ENCODE measurements at regions not wholly inside any gene's neighbourhood (a gene's known extent, or its start where the extent isn't known, plus 50 kb on each side); places are given as distances from the start of the nearest gene placed in this dataset.

- no peak for TF ChIP-seq CTCF (IDR thresholded peaks at IDR 0.05)
- no peak overlapping the region for H3K4me3 ChIP-seq
- no peaks in the 10 kb centered on the region for H3K36me3 ChIP-seq (ENCODE audit: insufficient read depth in 1 of 2, low read depth in 1 of 2)
- peaks cover 6% of the 10 kb centered on the region for H3K9me3 ChIP-seq
- no peaks in the 10 kb centered on the region for H3K27me3 ChIP-seq (ENCODE audit: insufficient read depth in 3 of 3, low read length in 2 of 3)
- no peak for DNase-seq
- no peak for ATAC-seq
- intact Hi-C loops (cut with DNase I): no loop called here
- H3K4me1 ChIP-seq: no peaks in the 10 kb centered on the region
- H3K27ac ChIP-seq: no peak overlapping the region
- WGBS, 3 donors: 51 to 62% (median 62%) methylated on average over 3 of the region's 3 CpGs
These were observed 1001.9 kb upstream of the CDH10 start for GRCh38 chr5:25646421-25647341.

- Histone ChIP-seq H3K36me3 (ENCODE audit: insufficient read depth in 1 of 2, low read depth in 1 of 2) (no peaks in the 10 kb centered on the region), H3K4me3 (no peak overlapping the region), H3K27ac (no peak overlapping the region), H3K9me3 (no peaks in the 10 kb centered on the region), H3K4me1 (no peaks in the 10 kb centered on the region), H3K27me3 (ENCODE audit: insufficient read depth in 3 of 3, low read length in 2 of 3) (no peaks in the 10 kb centered on the region)
- ATAC-seq (no peak), DNase-seq (no peak)
- no peak for TF ChIP-seq CTCF (IDR thresholded peaks at IDR 0.05)
- WGBS, 3 donors: 80 to 91% (median 89%) methylated on average over 2 of the region's 2 CpGs
- intact Hi-C loops (cut with DNase I): no loop called here
These were observed 996.3 kb upstream of the CDH10 start for GRCh38 chr5:25641124-25641523.

GRCh38 chr5:25619273-25619672, 974.5 kb upstream of the CDH10 start:
- Histone ChIP-seq H3K4me3 (no peak overlapping the region), H3K36me3 (ENCODE audit: insufficient read depth in 1 of 2, low read depth in 1 of 2) (no peaks in the 10 kb centered on the region), H3K27me3 (ENCODE audit: insufficient read depth in 3 of 3, low read length in 2 of 3) (no peaks in the 10 kb centered on the region), H3K9me3 (no peaks in the 10 kb centered on the region), H3K4me1 (no peaks in the 10 kb centered on the region), H3K27ac (no peak overlapping the region)
- ATAC-seq: no peak
- DNase-seq: no peak
- intact Hi-C loops (cut with DNase I): no loop called here
- no peak for TF ChIP-seq CTCF (IDR thresholded peaks at IDR 0.05)

GRCh38 chr5:25618821-25619220, 974.0 kb upstream of the CDH10 start:
- Histone ChIP-seq H3K36me3 (ENCODE audit: insufficient read depth in 1 of 2, low read depth in 1 of 2) (no peaks in the 10 kb centered on the region), H3K27me3 (ENCODE audit: insufficient read depth in 3 of 3, low read length in 2 of 3) (no peaks in the 10 kb centered on the region), H3K4me3 (no peak overlapping the region), H3K4me1 (no peaks in the 10 kb centered on the region), H3K27ac (no peak overlapping the region), H3K9me3 (no peaks in the 10 kb centered on the region)
- intact Hi-C loops (cut with DNase I): no loop called here
- DNase-seq (no peak), ATAC-seq (no peak)
- no peak for TF ChIP-seq CTCF (IDR thresholded peaks at IDR 0.05)
- 50 to 59% (median 57%) methylated on average over 2 of the region's 2 CpGs for WGBS, 3 donors

- WGBS, 3 donors: 95 to 96% (median 95%) methylated on average over 22 of the region's 22 CpGs
- DNase-seq: no peak
These were observed 969.7 kb upstream of the CDH10 start for GRCh38 chr5:25614466-25614865.

More at GRCh38 chr5:25614466-25614865, 969.7 kb upstream of the CDH10 start:
- Histone ChIP-seq H3K36me3 (ENCODE audit: insufficient read depth in 1 of 2, low read depth in 1 of 2) (no peaks in the 10 kb centered on the region), H3K27ac (no peak overlapping the region), H3K4me3 (no peak overlapping the region), H3K9me3 (no peaks in the 10 kb centered on the region), H3K27me3 (ENCODE audit: insufficient read depth in 3 of 3, low read length in 2 of 3) (no peaks in the 10 kb centered on the region), H3K4me1 (no peaks in the 10 kb centered on the region)
- ATAC-seq: no peak
- intact Hi-C loops (cut with DNase I): no loop called here
- no peak for TF ChIP-seq CTCF (IDR thresholded peaks at IDR 0.05)

Measured in psoas muscle (tissue), 7 donors.